PC-9 (cell line): ENCODE measurements at regions not wholly inside any gene's neighbourhood (a gene's known extent, or its start where the extent isn't known, plus 50 kb on each side); places are given as distances from the start of the nearest gene placed in this dataset.

ENCODE experiments used
- CTCF ChIP-seq: fragments of 200-600 bp; sonication (generic); conservative IDR thresholded peaks from 2 replicates; pipeline ENCODE4 v1.6.1; 2017; ENCODE audit warnings: mixed run types, antibody characterized with exemption, mild to moderate bottlenecking, moderate library complexity
- EZH2 ChIP-seq: fragments of 200-600 bp; sonication (generic); IDR thresholded peaks from 2 replicates; pipeline ENCODE4 v1.8.0; 2017; ENCODE audit warnings: antibody characterized with exemption, low read depth

DNA sequence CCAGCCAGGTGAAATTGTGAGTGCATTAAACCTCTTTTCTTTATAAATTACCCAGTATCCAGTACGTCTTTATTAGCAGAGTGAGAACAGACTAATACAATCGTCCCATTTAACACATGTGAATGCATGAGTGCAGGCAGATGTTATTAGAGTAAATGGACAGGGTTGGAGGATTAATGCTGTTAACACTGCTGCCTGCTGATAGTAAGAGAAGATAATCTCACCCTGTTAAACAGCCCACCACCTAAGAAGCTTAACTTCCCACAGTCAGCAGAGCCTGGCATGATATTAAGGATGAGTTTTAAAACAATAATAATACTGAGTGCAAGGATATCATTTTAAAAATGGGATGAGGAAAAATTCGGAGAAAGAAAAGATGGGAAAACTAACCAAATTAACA, 181.4 kb upstream of the LHX8 start:
- no peak for TF ChIP-seq CTCF
- TF ChIP-seq EZH2: no peak
